ENCODE measurements at regions not wholly inside any gene's neighbourhood (a gene's known extent, or its start where the extent isn't known, plus 50 kb on each side); places are given as distances from the start of the nearest gene placed in this dataset.

DNA sequence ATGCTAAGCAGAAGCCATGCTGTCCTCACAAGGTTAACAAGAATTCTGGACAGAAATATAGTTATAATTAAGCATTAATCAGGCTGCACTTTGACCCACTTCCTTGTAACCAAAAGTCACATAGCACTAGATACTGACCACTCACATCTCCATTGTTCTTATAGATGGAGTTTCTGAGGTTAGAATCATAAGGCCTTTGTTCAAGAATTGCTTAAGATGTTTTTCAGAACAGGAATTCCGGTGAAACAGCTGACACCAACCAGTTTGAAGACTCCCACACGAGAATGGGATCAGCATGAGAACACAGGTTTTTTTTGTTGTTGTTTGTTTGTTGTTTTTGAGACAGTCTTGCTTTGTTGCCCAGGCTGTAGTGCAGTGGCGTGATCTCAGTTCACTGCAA is 488.3 kb upstream of the NRP1 start:
- Histone ChIP-seq H3K4me1 (ENCODE audit: insufficient read depth, low read length) (no peaks in the 10 kb centered on the region; the same call in 1 of the 2 replicates), H2BK12ac (ENCODE audit: insufficient read length, low read depth, low read length) (no peak overlapping the region), H3K23ac (ENCODE audit: insufficient read length, low read depth, low read length) (no peak overlapping the region), H4K91ac (ENCODE audit: insufficient read length, low read depth, low read length) (no peak overlapping the region), H3K9ac (ENCODE audit: extremely low read depth, insufficient read length, low read length) (no peak overlapping the region), H3K56ac (ENCODE audit: insufficient read length, low read depth, low read length) (no peak overlapping the region), H4K20me1 (ENCODE audit: control insufficient read depth, insufficient read depth, insufficient read length) (no peaks in the 10 kb centered on the region), H2BK15ac (ENCODE audit: low read depth, low read length) (no peak overlapping the region), H3K27me3 (ENCODE audit: insufficient read depth, low read length) (no peaks in the 10 kb centered on the region), H3K9me3 (ENCODE audit: control insufficient read depth, low read depth, low read length) (no peaks in the 10 kb centered on the region), H2BK20ac (ENCODE audit: low read depth, low read length, poor library complexity, severe bottlenecking) (no peak overlapping the region), H2AK5ac (ENCODE audit: insufficient read length, low read length) (no peak overlapping the region), H2BK120ac (ENCODE audit: low read depth, low read length, poor library complexity, severe bottlenecking) (no peak overlapping the region), H3T11ph (ENCODE audit: low read length) (no peak overlapping the region), H2BK5ac (ENCODE audit: insufficient read length, low read length) (no peak overlapping the region), H3K23me2 (ENCODE audit: insufficient read length, low read depth, low read length, poor library complexity, severe bottlenecking) (no peaks in the 10 kb centered on the region), H4K5ac (ENCODE audit: insufficient read length, low read depth, low read length) (no peak overlapping the region), H3K79me1 (ENCODE audit: insufficient read depth, low read depth, low read length, poor library complexity, severe bottlenecking) (no peaks in the 10 kb centered on the region), H3K4ac (ENCODE audit: low read depth, low read length) (no peak overlapping the region), H3K18ac (ENCODE audit: insufficient read length, low read depth, low read length) (no peak overlapping the region), H3K4me2 (ENCODE audit: insufficient read depth, insufficient read length, low read length) (no peak overlapping the region), H3K27ac (ENCODE audit: insufficient read length, low read depth, low read length) (no peak overlapping the region), H3K79me2 (ENCODE audit: insufficient read depth, low read length) (no peaks in the 10 kb centered on the region), H2AFZ (ENCODE audit: low read length) (no peak overlapping the region), H3K14ac (ENCODE audit: insufficient read depth, low read length) (no peak overlapping the region), H4K8ac (replicated peaks; ENCODE audit: insufficient read length, low read depth, low read length) (no peak overlapping the region)
- WGBS (ENCODE audit: extremely low coverage, insufficient read length, low lambda C conversion rate): no CpG with 5 or more reads among the region's 3 CpGs
- peaks cover 11 to 16% of the 10 kb centered on the region in 2 experiments; a peak in 3 of 4 replicates for H3K4me1 Mint-ChIP-seq
- H3K27ac Mint-ChIP-seq: no peak overlapping the region
- peaks cover 0 to 2% of the 10 kb centered on the region in 2 experiments; a peak in 1 of 5 replicates for H3K9me3 Mint-ChIP-seq
- TF ChIP-seq, protein P1, sequence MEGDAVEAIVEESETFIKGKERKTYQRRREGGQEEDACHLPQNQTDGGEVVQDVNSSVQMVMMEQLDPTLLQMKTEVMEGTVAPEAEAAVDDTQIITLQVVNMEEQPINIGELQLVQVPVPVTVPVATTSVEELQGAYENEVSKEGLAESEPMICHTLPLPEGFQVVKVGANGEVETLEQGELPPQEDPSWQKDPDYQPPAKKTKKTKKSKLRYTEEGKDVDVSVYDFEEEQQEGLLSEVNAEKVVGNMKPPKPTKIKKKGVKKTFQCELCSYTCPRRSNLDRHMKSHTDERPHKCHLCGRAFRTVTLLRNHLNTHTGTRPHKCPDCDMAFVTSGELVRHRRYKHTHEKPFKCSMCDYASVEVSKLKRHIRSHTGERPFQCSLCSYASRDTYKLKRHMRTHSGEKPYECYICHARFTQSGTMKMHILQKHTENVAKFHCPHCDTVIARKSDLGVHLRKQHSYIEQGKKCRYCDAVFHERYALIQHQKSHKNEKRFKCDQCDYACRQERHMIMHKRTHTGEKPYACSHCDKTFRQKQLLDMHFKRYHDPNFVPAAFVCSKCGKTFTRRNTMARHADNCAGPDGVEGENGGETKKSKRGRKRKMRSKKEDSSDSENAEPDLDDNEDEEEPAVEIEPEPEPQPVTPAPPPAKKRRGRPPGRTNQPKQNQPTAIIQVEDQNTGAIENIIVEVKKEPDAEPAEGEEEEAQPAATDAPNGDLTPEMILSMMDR (conservative IDR thresholded peaks at IDR 0.05): no peak
- H3K27me3 Mint-ChIP-seq (ENCODE audit: low read depth): no peaks in the 10 kb centered on the region
- no peaks in the 10 kb centered on the region for H3K36me3 Mint-ChIP-seq (ENCODE audit: insufficient read depth in 1 of 3, low read depth in 3 of 3)
- no peak overlapping the region for H3K4me3 Mint-ChIP-seq
- no peak for DNase-seq

All from H9 (cell line).